BLaER1 (cell line): ENCODE measurements at regions not wholly inside any gene's neighbourhood (a gene's known extent, or its start where the extent isn't known, plus 50 kb on each side); places are given as distances from the start of the nearest gene placed in this dataset.
A peak's percentile ranks its signal among the peaks of the same experiment; 100 is the strongest.

Source experiments
- H3K27ac ChIP-seq: shearing (Covaris generic); formaldehyde crosslinking; 2 replicates; pipeline ENCODE4 v1.8.1; 2022
- H3K27me3 ChIP-seq: shearing (Covaris generic); formaldehyde crosslinking; 2 replicates; pipeline ENCODE4 v1.8.1; 2022
- H3K36me3 ChIP-seq: shearing (Covaris generic); formaldehyde crosslinking; 2 replicates; pipeline ENCODE4 v1.8.1; 2022
- H3K4me1 ChIP-seq: shearing (Covaris generic); formaldehyde crosslinking; 2 replicates; pipeline ENCODE4 v1.8.1; 2022
- H3K4me2 ChIP-seq: shearing (Covaris generic); formaldehyde crosslinking; 2 replicates; pipeline ENCODE4 v1.8.1; 2022
- H3K4me3 ChIP-seq: shearing (Covaris generic); formaldehyde crosslinking; 2 replicates; pipeline ENCODE4 v1.8.1; 2022
- H3K9ac ChIP-seq: shearing (Covaris generic); formaldehyde crosslinking; 2 replicates; pipeline ENCODE4 v1.8.1; 2022
- H3K9me3 ChIP-seq: shearing (Covaris generic); formaldehyde crosslinking; 2 replicates; pipeline ENCODE4 v1.8.1; 2022
- H4K20me1 ChIP-seq: shearing (Covaris generic); formaldehyde crosslinking; 2 replicates; pipeline ENCODE4 v1.8.1; 2022
- Cebpa-rat ChIP-seq: shearing (Covaris generic); IDR thresholded peaks from 2 replicates; pipeline ENCODE4 v1.8.1; 2022

GRCh38 chr21:16162953-16163352 is 433.2 kb downstream of the USP25 start:
- TF ChIP-seq Cebpa-rat: no peak

GRCh38 chr21:16169102-16169511 is 439.3 kb downstream of the USP25 start:
- Histone ChIP-seq H3K36me3 (no peaks in the 10 kb centered on the region), H3K4me2 (no peak overlapping the region), H3K27ac (no peak overlapping the region), H3K4me3 (no peak overlapping the region), H3K4me1 (no peaks in the 10 kb centered on the region), H3K27me3 (no peaks in the 10 kb centered on the region), H3K9ac (no peak overlapping the region), H3K9me3 (no peaks in the 10 kb centered on the region), H4K20me1 (no peaks in the 10 kb centered on the region)
- no peak for TF ChIP-seq Cebpa-rat

More at GRCh38 chr21:16162953-16163352, 433.2 kb downstream of the USP25 start:
- H3K27me3 ChIP-seq: no peaks in the 10 kb centered on the region
- no peaks in the 10 kb centered on the region for H3K36me3 ChIP-seq
- no peak overlapping the region for H3K4me2 ChIP-seq
- H4K20me1 ChIP-seq: no peaks in the 10 kb centered on the region
- no peak overlapping the region for H3K9ac ChIP-seq
- no peak overlapping the region for H3K27ac ChIP-seq
- H3K4me1 ChIP-seq: no peaks in the 10 kb centered on the region
- no peaks in the 10 kb centered on the region for H3K9me3 ChIP-seq
- H3K4me3 ChIP-seq: no peak overlapping the region

- Histone ChIP-seq H3K4me3 (no peak overlapping the region), H3K27me3 (no peaks in the 10 kb centered on the region), H3K4me2 (no peak overlapping the region), H3K36me3 (no peaks in the 10 kb centered on the region), H3K4me1 (no peaks in the 10 kb centered on the region), H3K27ac (no peak overlapping the region), H3K9me3 (no peaks in the 10 kb centered on the region), H4K20me1 (no peaks in the 10 kb centered on the region), H3K9ac (no peak overlapping the region)
- no peak for TF ChIP-seq Cebpa-rat
Observed at GRCh38 chr21:16169779-16170178, 440.0 kb downstream of the USP25 start.

- Histone ChIP-seq H3K36me3 (no peaks in the 10 kb centered on the region), H3K27me3 (no peaks in the 10 kb centered on the region), H3K9me3 (no peaks in the 10 kb centered on the region), H3K4me1 (peaks cover 9% of the 10 kb centered on the region; the same call in 1 of the 2 replicates), H3K4me3 (no peak overlapping the region), H3K4me2 (no peak overlapping the region), H4K20me1 (no peaks in the 10 kb centered on the region), H3K27ac (no peak overlapping the region), H3K9ac (no peak overlapping the region)
- TF ChIP-seq Cebpa-rat: no peak
Observed at GRCh38 chr21:16176570-16176969, 446.8 kb downstream of the USP25 start.

GRCh38 chr21:16177532-16177931 is 447.8 kb downstream of the USP25 start:
- H3K9me3 ChIP-seq: no peaks in the 10 kb centered on the region

GRCh38 chr21:16179773-16180172 is 450.0 kb downstream of the USP25 start:
- no peaks in the 10 kb centered on the region for H3K27me3 ChIP-seq
- H3K9ac ChIP-seq: no peak overlapping the region
- H3K9me3 ChIP-seq: no peaks in the 10 kb centered on the region
- peaks cover 9% of the 10 kb centered on the region; the same call in 1 of the 2 replicates for H3K4me1 ChIP-seq
- H3K27ac ChIP-seq: no peak overlapping the region
- no peak overlapping the region for H3K4me3 ChIP-seq
- H3K4me2 ChIP-seq: peak overlapping the region; percentile 15
- no peaks in the 10 kb centered on the region for H4K20me1 ChIP-seq
- no peaks in the 10 kb centered on the region for H3K36me3 ChIP-seq
- TF ChIP-seq Cebpa-rat: no peak

More at GRCh38 chr21:16177532-16177931, 447.8 kb downstream of the USP25 start:
- Histone ChIP-seq H3K4me3 (no peak overlapping the region), H3K27me3 (no peaks in the 10 kb centered on the region), H3K4me1 (peaks cover 9% of the 10 kb centered on the region; the same call in 1 of the 2 replicates), H4K20me1 (no peaks in the 10 kb centered on the region), H3K4me2 (no peak overlapping the region), H3K36me3 (no peaks in the 10 kb centered on the region), H3K27ac (no peak overlapping the region), H3K9ac (no peak overlapping the region)
- TF ChIP-seq Cebpa-rat: no peak

- Histone ChIP-seq H3K36me3 (no peaks in the 10 kb centered on the region), H3K4me1 (peaks cover 9% of the 10 kb centered on the region; the same call in 1 of the 2 replicates), H3K9me3 (no peaks in the 10 kb centered on the region), H4K20me1 (no peaks in the 10 kb centered on the region), H3K9ac (no peak overlapping the region), H3K4me3 (no peak overlapping the region), H3K4me2 (no peak overlapping the region), H3K27me3 (no peaks in the 10 kb centered on the region), H3K27ac (no peak overlapping the region)
- TF ChIP-seq Cebpa-rat: no peak
Observed at GRCh38 chr21:16180614-16181013, 450.8 kb downstream of the USP25 start.

- H3K27ac ChIP-seq: no peak overlapping the region
- H3K9me3 ChIP-seq: no peaks in the 10 kb centered on the region
- H3K4me3 ChIP-seq: no peak overlapping the region
- no peak for TF ChIP-seq Cebpa-rat
- no peaks in the 10 kb centered on the region for H3K36me3 ChIP-seq
- no peak overlapping the region for H3K4me2 ChIP-seq
- no peak overlapping the region for H3K9ac ChIP-seq
- H3K27me3 ChIP-seq: no peaks in the 10 kb centered on the region
- no peaks in the 10 kb centered on the region for H4K20me1 ChIP-seq
- H3K4me1 ChIP-seq: peaks cover 9% of the 10 kb centered on the region; the same call in 1 of the 2 replicates
Observed at GRCh38 chr21:16181018-16181417, 451.2 kb downstream of the USP25 start.

- H3K4me2 ChIP-seq: no peak overlapping the region
- H3K9ac ChIP-seq: no peak overlapping the region
- H3K36me3 ChIP-seq: no peaks in the 10 kb centered on the region
- no peak for TF ChIP-seq Cebpa-rat
- no peaks in the 10 kb centered on the region for H3K9me3 ChIP-seq
- H3K27ac ChIP-seq: no peak overlapping the region
- H3K4me1 ChIP-seq: no peaks in the 10 kb centered on the region
- no peaks in the 10 kb centered on the region for H3K27me3 ChIP-seq
- H3K4me3 ChIP-seq: no peak overlapping the region
- H4K20me1 ChIP-seq: no peaks in the 10 kb centered on the region
Observed at GRCh38 chr21:16185766-16186165, 456.0 kb downstream of the USP25 start.

GRCh38 chr21:16186742-16187141 is 457.0 kb downstream of the USP25 start:
- no peak overlapping the region for H3K9ac ChIP-seq
- no peaks in the 10 kb centered on the region for H4K20me1 ChIP-seq
- H3K9me3 ChIP-seq: no peaks in the 10 kb centered on the region
- TF ChIP-seq Cebpa-rat: no peak
- no peak overlapping the region for H3K4me2 ChIP-seq
- H3K36me3 ChIP-seq: no peaks in the 10 kb centered on the region
- H3K4me3 ChIP-seq: no peak overlapping the region
- H3K4me1 ChIP-seq: no peaks in the 10 kb centered on the region
- no peaks in the 10 kb centered on the region for H3K27me3 ChIP-seq
- no peak overlapping the region for H3K27ac ChIP-seq

GRCh38 chr21:16187603-16188301 is 458.0 kb downstream of the USP25 start:
- Histone ChIP-seq H3K27me3 (no peaks in the 10 kb centered on the region), H3K4me3 (no peak overlapping the region), H3K9me3 (no peaks in the 10 kb centered on the region), H3K27ac (no peak overlapping the region), H3K9ac (no peak overlapping the region), H4K20me1 (no peaks in the 10 kb centered on the region), H3K4me1 (no peaks in the 10 kb centered on the region), H3K4me2 (no peak overlapping the region), H3K36me3 (no peaks in the 10 kb centered on the region)
- no peak for TF ChIP-seq Cebpa-rat
